ENCODE measurements at regions not wholly inside any gene's neighbourhood (a gene's known extent, or its start where the extent isn't known, plus 50 kb on each side); places are given as distances from the start of the nearest gene placed in this dataset.
A peak's percentile ranks its signal among the peaks of the same experiment; 100 is the strongest.
"Not testable (repeated sequence)": the region's sequence is repeated elsewhere in the genome, so short reads cannot be mapped to it uniquely, and the experiment has no call there.

GRCh38 chr6:146939456-146939855 lies 264.8 kb upstream of the STXBP5 start:
- not testable (repeated sequence) for DNase-seq

GRCh38 chr6:146943664-146944063 lies 260.6 kb upstream of the STXBP5 start:
- no peak for DNase-seq

GRCh38 chr6:146944077-146944476 lies 260.1 kb upstream of the STXBP5 start:
- DNase-seq = no peak

GRCh38 chr6:146944809-146945208 lies 259.4 kb upstream of the STXBP5 start:
- DNase-seq = no peak

GRCh38 chr6:146946559-146946958 lies 257.7 kb upstream of the STXBP5 start:
- no peak for DNase-seq

GRCh38 chr6:146948790-146949342 lies 255.4 kb upstream of the STXBP5 start:
- DNase-seq = no peak

GRCh38 chr6:146949425-146949824 lies 254.8 kb upstream of the STXBP5 start:
- DNase-seq = no peak

- DNase-seq = no peak
These were observed 253.8 kb upstream of the STXBP5 start for GRCh38 chr6:146950351-146950835.

GRCh38 chr6:146955570-146955969 lies 248.6 kb upstream of the STXBP5 start:
- no peak for DNase-seq

GRCh38 chr6:146957181-146958093 lies 246.8 kb upstream of the STXBP5 start:
- DNase-seq = no peak

GRCh38 chr6:146961831-146962230 lies 242.4 kb upstream of the STXBP5 start:
- no peak for DNase-seq

- DNase-seq = no peak
These were observed 241.9 kb upstream of the STXBP5 start for GRCh38 chr6:146962329-146962728.

- DNase-seq = no peak
These were observed 239.0 kb upstream of the STXBP5 start for GRCh38 chr6:146965110-146965689.

- peak; percentile 23 to 32 for DNase-seq
These were observed 236.0 kb upstream of the STXBP5 start for GRCh38 chr6:146968041-146968760.

- no peak for DNase-seq
These were observed 231.7 kb upstream of the STXBP5 start for GRCh38 chr6:146972546-146972945.

- DNase-seq = no peak
These were observed 229.9 kb upstream of the STXBP5 start for GRCh38 chr6:146974351-146974750.

- no peak for DNase-seq
These were observed 229.1 kb upstream of the STXBP5 start for GRCh38 chr6:146975093-146975492.

- no peak for DNase-seq
These were observed 223.3 kb upstream of the STXBP5 start for GRCh38 chr6:146980900-146981329.

GRCh38 chr6:146981981-146982380 lies 222.2 kb upstream of the STXBP5 start:
- DNase-seq = peak in 1 of 2 experiments; percentile 25

GRCh38 chr6:146984251-146984924 lies 219.8 kb upstream of the STXBP5 start:
- peak in 1 of 2 experiments; percentile 35 for DNase-seq

- DNase-seq = peak; percentile 47 to 58
These were observed 219.1 kb upstream of the STXBP5 start for GRCh38 chr6:146985111-146985510.

- no peak for DNase-seq
These were observed 218.3 kb upstream of the STXBP5 start for GRCh38 chr6:146985966-146986365.
